GM23338 (cell line): ENCODE measurements at regions not wholly inside any gene's neighbourhood (a gene's known extent, or its start where the extent isn't known, plus 50 kb on each side); places are given as distances from the start of the nearest gene placed in this dataset.

ENCODE experiments used
- ATAC-seq: fragments of 200-7000 bp; cut with Tn5 transposase; 3 replicates; pipeline ENCODE4 v1.9.1; 2020
- DNase-seq: peaks from one replicate; pipeline ENCODE4 v3.0.0-alpha.2; 2015; ENCODE audit warnings: low spot score
- H2AFZ ChIP-seq: fragments of 200-600 bp; sonication (generic); 2 replicates; pipeline ENCODE4 v1.8.0; 2016; ENCODE audit warnings: antibody characterized with exemption, mild to moderate bottlenecking, moderate library complexity
- H3F3A ChIP-seq: fragments of 200-600 bp; sonication (generic); replicated peaks from 2 replicates; pipeline ENCODE4 v1.8.0; 2017; ENCODE audit warnings: antibody characterized with exemption, mixed run types, low read depth
- H3K27ac ChIP-seq: fragments of 200-600 bp; sonication (generic); 2 replicates; pipeline ENCODE4 v1.6.1; 2016; ENCODE audit warnings: low read depth
- H3K27me3 ChIP-seq: fragments of 200-600 bp; sonication (generic); 2 replicates; pipeline ENCODE4 v1.8.0; 2016; ENCODE audit warnings: mild to moderate bottlenecking, mixed run types, moderate library complexity; ENCODE audit not compliant: insufficient read depth
- H3K36me3 ChIP-seq: fragments of 200-600 bp; sonication (generic); 2 replicates; pipeline ENCODE4 v1.8.0; 2016; ENCODE audit warnings: mild to moderate bottlenecking; ENCODE audit not compliant: insufficient read depth
- H3K4me1 ChIP-seq: fragments of 200-600 bp; sonication (generic); 2 replicates; pipeline ENCODE4 v1.8.0; 2016; ENCODE audit warnings: mild to moderate bottlenecking, moderate library complexity; ENCODE audit not compliant: insufficient read depth
- H3K4me2 ChIP-seq: fragments of 200-600 bp; sonication (generic); 2 replicates; pipeline ENCODE4 v1.7.1; 2017; ENCODE audit warnings: mixed run types
- H3K4me3 ChIP-seq: fragments of 200-600 bp; sonication (generic); 2 replicates; pipeline ENCODE4 v1.6.1; 2016; ENCODE audit warnings: mixed run types
- H3K79me2 ChIP-seq: fragments of 200-600 bp; sonication (generic); replicated peaks from 2 replicates; pipeline ENCODE4 v1.8.0; 2017; ENCODE audit warnings: mild to moderate bottlenecking; ENCODE audit not compliant: insufficient read depth
- H3K9me2 ChIP-seq: fragments of 200-600 bp; sonication (generic); 2 replicates; pipeline ENCODE4 v1.8.0; 2017; ENCODE audit not compliant: insufficient read depth
- H4K20me1 ChIP-seq: fragments of 200-600 bp; sonication (generic); replicated peaks from 2 replicates; pipeline ENCODE4 v1.8.0; 2017; ENCODE audit warnings: mild to moderate bottlenecking; ENCODE audit not compliant: insufficient read depth
- H3K27ac Mint-ChIP-seq: 2 replicates; pipeline ENCODE4 v1.8.0; 2020; ENCODE audit warnings: inconsistent platforms, mild to moderate bottlenecking, moderate library complexity, mixed read lengths
- H3K27me3 Mint-ChIP-seq: 3 replicates; pipeline ENCODE4 v1.8.0; 2022; ENCODE audit warnings: low read depth, mild to moderate bottlenecking, moderate library complexity, mixed read lengths, inconsistent platforms; ENCODE audit not compliant: insufficient read depth, poor library complexity
- H3K36me3 Mint-ChIP-seq: 3 replicates; pipeline ENCODE4 v1.8.0; 2021; ENCODE audit warnings: low read depth, mild to moderate bottlenecking, inconsistent platforms, moderate library complexity, mixed read lengths
- H3K4me1 Mint-ChIP-seq: 3 replicates; pipeline ENCODE4 v1.8.0; 2020; ENCODE audit warnings: mild to moderate bottlenecking, inconsistent platforms, mixed read lengths
- H3K4me3 Mint-ChIP-seq: 3 replicates; pipeline ENCODE4 v1.8.0; 2021; ENCODE audit warnings: moderate library complexity, mild to moderate bottlenecking, inconsistent platforms, mixed read lengths
- H3K9me3 Mint-ChIP-seq: 3 replicates; pipeline ENCODE4 v1.8.0; 2020; ENCODE audit warnings: moderate library complexity, mild to moderate bottlenecking, inconsistent platforms, mixed read lengths
- CREB1 ChIP-seq: fragments of 250-450 bp; sonication (Bioruptor Pico); IDR thresholded peaks from 2 replicates; pipeline ENCODE4 v1.5.0; 2020; ENCODE audit warnings: low read depth, mild to moderate bottlenecking, moderate library complexity
- EZH2phosphoT487 ChIP-seq: fragments of 200-600 bp; sonication (generic); IDR thresholded peaks from one replicate; pipeline ENCODE4 v1.8.1; 2018; ENCODE audit warnings: antibody characterized with exemption; ENCODE audit not compliant: unreplicated experiment
- POLR2AphosphoS5 ChIP-seq: IDR thresholded peaks from 2 replicates; pipeline ENCODE4 v1.6.1; 2016; ENCODE audit warnings: antibody characterized with exemption, low read depth
- ZNF114 ChIP-seq: fragments of 250-450 bp; sonication (Bioruptor Pico); IDR thresholded peaks from 2 replicates; pipeline ENCODE4 v1.5.0; 2020; ENCODE audit warnings: mild to moderate bottlenecking, moderate library complexity
- ZNF331 ChIP-seq: fragments of 250-450 bp; sonication (Bioruptor Pico); IDR thresholded peaks from 2 replicates; pipeline ENCODE4 v1.5.0; 2020; ENCODE audit warnings: low read depth, mild to moderate bottlenecking, moderate library complexity
- ZNF462 ChIP-seq: fragments of 250-450 bp; sonication (Bioruptor Pico); IDR thresholded peaks from 2 replicates; pipeline ENCODE4 v1.5.0; 2020; ENCODE audit warnings: mild to moderate bottlenecking, moderate library complexity

- no peak for TF ChIP-seq EZH2phosphoT487
Observed at GRCh38 chr5:15254607-15255006, 245.4 kb upstream of the FBXL7 start (continued).

DNA sequence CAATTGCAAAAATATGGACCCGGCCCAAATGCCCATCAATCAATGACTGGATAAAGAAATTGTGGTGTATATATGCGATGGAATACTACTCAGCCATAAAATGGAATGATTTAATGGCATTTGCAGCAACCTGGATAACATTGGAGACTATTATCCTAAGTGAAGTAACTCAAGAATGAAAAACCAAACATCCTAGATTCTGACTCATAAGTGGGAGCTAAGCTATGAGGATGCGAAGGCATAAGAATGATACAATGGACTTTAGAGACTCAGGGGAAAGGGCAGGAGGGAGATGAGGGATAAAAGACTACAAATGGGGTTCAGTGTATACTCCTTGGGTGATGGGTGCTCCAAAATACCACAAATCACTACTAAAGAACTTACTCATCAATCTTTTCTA, 247.6 kb upstream of the FBXL7 start:
- no peaks in the 10 kb centered on the region for H3K36me3 Mint-ChIP-seq

More for the DNA sequence above, 247.6 kb upstream of the FBXL7 start:
- Mint-ChIP-seq H3K9me3 (no peaks in the 10 kb centered on the region; the same call in 2 of the 3 replicates), H3K4me3 (no peak overlapping the region), H3K4me1 (no peaks in the 10 kb centered on the region), H3K27me3 (peaks cover 2% of the 10 kb centered on the region), H3K27ac (no peak overlapping the region)
- H3K4me2 ChIP-seq = no peak overlapping the region
- H3K9me2 ChIP-seq = peaks cover 10% of the 10 kb centered on the region; the same call in 1 of the 2 replicates
- no peak overlapping the region for H3K4me3 ChIP-seq
- no peaks in the 10 kb centered on the region for H3K36me3 ChIP-seq
- H4K20me1 ChIP-seq = no peaks in the 10 kb centered on the region
- no peaks in the 10 kb centered on the region for H3F3A ChIP-seq
- H3K79me2 ChIP-seq = no peaks in the 10 kb centered on the region
- no peak overlapping the region for H3K27ac ChIP-seq
- DNase-seq = no peak
- H3K27me3 ChIP-seq = no peaks in the 10 kb centered on the region
- no peak for ATAC-seq
- no peaks in the 10 kb centered on the region for H3K4me1 ChIP-seq
- H2AFZ ChIP-seq = no peak overlapping the region
- no peak for TF ChIP-seq ZNF331 (CRISPR knock-in tag)
- no peak for TF ChIP-seq EZH2phosphoT487
- TF ChIP-seq POLR2AphosphoS5 = no peak
- TF ChIP-seq ZNF114 (CRISPR knock-in tag) = no peak
- no peak for TF ChIP-seq ZNF462 (CRISPR knock-in tag)
- no peak for TF ChIP-seq CREB1 (CRISPR knock-in tag)
